Epidermal melanocyte (primary cell): ENCODE measurements at regions not wholly inside any gene's neighbourhood (a gene's known extent, or its start where the extent isn't known, plus 50 kb on each side); places are given as distances from the start of the nearest gene placed in this dataset.

Experiments
- DNase-seq: peaks from one replicate; pipeline ENCODE4 v3.0.0; 2011; ENCODE audit warnings: low spot score; ENCODE audit not compliant: insufficient read length

DNA sequence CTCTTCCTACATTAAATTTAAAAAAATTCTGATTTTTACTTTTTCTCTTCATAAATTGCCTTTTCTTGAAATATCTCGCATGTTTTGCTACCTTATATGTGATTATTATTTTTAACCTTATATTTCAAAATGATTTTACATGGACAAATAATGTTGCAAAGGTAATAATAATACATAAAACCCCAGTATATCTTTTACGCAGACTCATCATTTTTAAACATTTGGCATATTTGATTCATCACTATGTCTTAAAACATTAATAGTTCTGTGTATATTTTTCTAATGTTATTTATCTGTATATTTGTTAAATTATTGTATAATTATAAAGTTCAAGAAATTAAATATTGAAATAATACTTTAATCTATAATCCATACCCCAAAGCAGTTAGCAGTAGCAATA is 350.8 kb downstream of the RPL10L start:
- no peak for DNase-seq

- no peak for DNase-seq
Measured at GRCh38 chr14:46290706-46291105, 360.9 kb downstream of the RPL10L start.

DNA sequence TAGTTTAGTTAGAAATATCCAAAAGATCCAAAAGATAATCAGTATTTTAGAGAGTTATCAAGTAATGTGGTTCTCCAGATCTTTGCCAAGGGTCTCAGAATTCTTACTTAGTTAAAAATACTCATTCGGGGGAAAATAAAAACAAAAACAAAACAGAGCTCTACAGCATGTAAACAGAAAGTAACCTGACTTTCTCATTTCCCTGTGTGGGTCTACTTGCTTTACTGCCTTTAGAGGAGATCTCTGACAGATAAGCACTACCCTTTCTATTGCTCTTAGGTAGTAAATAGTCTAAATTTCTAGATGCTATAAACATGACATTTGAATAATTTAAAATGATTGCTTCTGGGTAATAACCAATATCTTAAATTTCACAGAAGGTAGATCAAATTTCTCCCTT is 371.8 kb downstream of the RPL10L start:
- DNase-seq = no peak

DNA sequence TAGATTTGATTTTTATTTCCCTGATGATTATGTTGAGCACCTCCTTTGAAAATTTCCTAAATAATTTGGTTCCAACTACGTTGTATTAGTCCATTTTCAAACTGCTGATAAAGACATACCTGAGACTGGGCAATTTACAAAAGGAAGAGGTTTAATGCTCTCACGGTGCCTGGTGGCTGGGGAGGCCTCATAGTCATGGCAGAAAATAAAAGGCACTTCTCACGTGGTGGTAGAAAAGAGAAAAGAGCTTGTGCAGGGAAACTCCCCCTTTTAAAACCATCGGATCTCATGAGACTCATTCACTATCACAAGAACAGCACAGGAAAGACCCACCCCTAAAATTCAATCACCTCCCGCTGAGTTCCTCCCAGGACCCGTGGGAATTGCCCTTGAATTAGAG is 372.3 kb downstream of the RPL10L start:
- DNase-seq = no peak

GRCh38 chr14:46259536-46259935 is 392.0 kb downstream of the RPL10L start:
- DNase-seq = no peak

GRCh38 chr14:46256381-46256780 is 395.2 kb downstream of the RPL10L start:
- DNase-seq = no peak

DNA sequence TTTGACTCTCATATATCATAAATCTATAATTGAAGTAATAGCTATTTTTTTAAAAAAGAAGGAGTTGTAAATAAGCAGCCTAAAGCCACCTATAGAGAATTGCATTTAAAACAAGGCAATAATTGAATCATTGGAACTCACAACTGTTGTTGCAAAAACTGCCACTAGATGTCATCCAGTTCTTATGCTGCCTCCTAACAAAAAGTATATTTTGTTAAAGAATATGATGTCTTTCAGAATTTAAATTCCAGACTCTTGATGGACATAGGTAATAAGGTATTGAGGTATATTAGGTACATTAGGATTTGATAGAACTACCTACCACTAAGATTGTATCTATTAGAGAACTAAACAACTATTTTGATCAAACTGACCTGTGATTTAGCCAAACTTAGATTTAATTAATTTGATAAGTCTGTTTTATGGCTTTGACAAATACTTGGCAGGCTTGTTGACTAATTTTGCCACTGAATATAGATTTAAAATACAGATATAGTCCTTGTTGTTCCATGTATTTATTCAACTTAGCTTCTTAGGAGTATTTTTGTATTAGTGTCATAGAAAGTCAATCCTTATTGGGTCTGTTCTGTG is 401.4 kb downstream of the RPL10L start:
- no peak for DNase-seq

- DNase-seq = no peak
Measured at GRCh38 chr14:46248001-46248630, 403.5 kb downstream of the RPL10L start.

GRCh38 chr14:46245276-46245675 is 406.3 kb downstream of the RPL10L start:
- DNase-seq = no peak

- no peak for DNase-seq
Measured at GRCh38 chr14:46233786-46234185, 417.8 kb downstream of the RPL10L start.

DNA sequence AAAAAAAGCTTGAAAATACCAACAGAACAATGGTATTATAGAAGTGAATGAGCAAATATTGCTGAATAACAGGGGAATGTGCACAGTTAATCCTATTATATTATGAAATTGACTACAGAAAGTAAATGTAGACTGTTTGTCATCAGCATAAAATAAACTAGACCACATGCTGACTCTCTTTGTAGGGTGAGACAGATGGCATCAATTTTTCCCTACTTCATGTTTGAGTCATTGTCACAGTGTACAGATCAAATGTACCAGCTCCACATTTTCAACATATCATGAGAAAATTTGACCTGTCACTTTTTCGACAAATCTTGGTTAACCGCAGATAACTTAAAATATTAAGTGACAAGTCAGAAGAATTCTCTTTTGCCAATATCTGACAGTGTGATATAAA is 421.0 kb downstream of the RPL10L start:
- DNase-seq = peak; percentile 19

DNA sequence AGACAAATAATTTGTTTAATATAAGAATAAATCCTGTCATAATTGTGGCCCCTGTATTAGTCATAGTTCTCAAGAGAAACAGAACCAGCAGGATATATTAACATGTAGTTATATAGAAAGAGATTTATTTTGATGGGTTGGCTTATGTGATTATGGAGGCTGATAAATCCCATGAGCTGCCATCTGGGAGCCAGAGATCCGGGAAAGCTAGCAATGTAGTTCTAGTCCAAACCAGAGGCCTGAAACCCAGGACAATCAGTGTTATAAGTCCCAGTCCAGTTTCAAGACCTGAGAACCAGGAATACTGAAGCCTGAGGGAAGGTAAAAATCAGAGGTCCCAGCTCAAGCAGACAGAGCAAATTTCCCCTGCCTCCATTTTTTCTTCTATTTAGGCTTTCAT is 435.8 kb downstream of the RPL10L start:
- no peak for DNase-seq

- no peak for DNase-seq
Measured at GRCh38 chr14:46198676-46199075, 452.9 kb downstream of the RPL10L start.

- no peak for DNase-seq
Measured at GRCh38 chr14:46197856-46198255, 453.7 kb downstream of the RPL10L start.
